Activated CD4-positive, alpha-beta T cell treated with anti-CD3 and anti-CD28 coated beads, Interleukin-2, amount 10 ng/mL, durations not matched to agents 24 days and 14 days (primary cell): ENCODE measurements at regions not wholly inside any gene's neighbourhood (a gene's known extent, or its start where the extent isn't known, plus 50 kb on each side); places are given as distances from the start of the nearest gene placed in this dataset.

Experiments used
- DNase-seq: peaks from one replicate; pipeline ENCODE4 v3.0.0; 2022
- H3K27ac Mint-ChIP-seq: one replicate; pipeline ENCODE4 v1.8.0; 2022; ENCODE audit warnings: mild to moderate bottlenecking, mixed read lengths
- H3K27me3 Mint-ChIP-seq: one replicate; pipeline ENCODE4 v1.8.0; 2022; ENCODE audit warnings: mixed read lengths
- H3K36me3 Mint-ChIP-seq: one replicate; pipeline ENCODE4 v1.8.0; 2022; ENCODE audit warnings: low read depth, mild to moderate bottlenecking, mixed read lengths
- H3K4me1 Mint-ChIP-seq: one replicate; pipeline ENCODE4 v1.8.0; 2021; ENCODE audit warnings: mixed read lengths
- H3K4me3 Mint-ChIP-seq: one replicate; pipeline ENCODE4 v1.8.0; 2022; ENCODE audit warnings: mild to moderate bottlenecking, moderate library complexity, mixed read lengths
- H3K9me3 Mint-ChIP-seq: one replicate; pipeline ENCODE4 v1.8.0; 2021; ENCODE audit warnings: mixed read lengths
- intact Hi-C: fragments of 100-400 bp; cut with micrococcal nuclease; formaldehyde crosslinking; loops from one replicate; pipeline ENCODE4 v1.15.1; 2023

GRCh38 chr3:80682951-80683350 lies 915.2 kb upstream of the ROBO1 start:
- intact Hi-C loops = no loop called here
- Mint-ChIP-seq H3K36me3 (no peaks in the 10 kb centered on the region), H3K27me3 (no peaks in the 10 kb centered on the region), H3K27ac (no peak overlapping the region), H3K4me1 (no peaks in the 10 kb centered on the region), H3K4me3 (no peak overlapping the region), H3K9me3 (peaks cover 5% of the 10 kb centered on the region)
- no peak for DNase-seq

GRCh38 chr3:80682235-80682634 lies 914.4 kb upstream of the ROBO1 start:
- no peaks in the 10 kb centered on the region for H3K36me3 Mint-ChIP-seq
- H3K4me3 Mint-ChIP-seq = no peak overlapping the region
- intact Hi-C loops = no loop called here
- no peaks in the 10 kb centered on the region for H3K4me1 Mint-ChIP-seq
- DNase-seq = no peak
- peaks cover 7% of the 10 kb centered on the region for H3K9me3 Mint-ChIP-seq
- H3K27me3 Mint-ChIP-seq = no peaks in the 10 kb centered on the region
- no peak overlapping the region for H3K27ac Mint-ChIP-seq

- no peaks in the 10 kb centered on the region for H3K4me1 Mint-ChIP-seq
- intact Hi-C loops = no loop called here
- no peaks in the 10 kb centered on the region for H3K27me3 Mint-ChIP-seq
- no peak overlapping the region for H3K4me3 Mint-ChIP-seq
- H3K36me3 Mint-ChIP-seq = no peaks in the 10 kb centered on the region
- no peak for DNase-seq
- H3K27ac Mint-ChIP-seq = no peak overlapping the region
- H3K9me3 Mint-ChIP-seq = peaks cover 7% of the 10 kb centered on the region
Observed at GRCh38 chr3:80677796-80678195, 910.0 kb upstream of the ROBO1 start.

GRCh38 chr3:80676866-80677265 lies 909.1 kb upstream of the ROBO1 start:
- Mint-ChIP-seq H3K9me3 (peaks cover 7% of the 10 kb centered on the region), H3K4me3 (no peak overlapping the region), H3K36me3 (no peaks in the 10 kb centered on the region), H3K4me1 (no peaks in the 10 kb centered on the region), H3K27me3 (no peaks in the 10 kb centered on the region), H3K27ac (no peak overlapping the region)
- DNase-seq = no peak
- intact Hi-C loops = no loop called here

GRCh38 chr3:80676261-80676660 lies 908.5 kb upstream of the ROBO1 start:
- Mint-ChIP-seq H3K27ac (no peak overlapping the region), H3K9me3 (peaks cover 7% of the 10 kb centered on the region), H3K36me3 (no peaks in the 10 kb centered on the region), H3K4me3 (no peak overlapping the region), H3K4me1 (no peaks in the 10 kb centered on the region), H3K27me3 (no peaks in the 10 kb centered on the region)
- intact Hi-C loops = no loop called here
- DNase-seq = no peak

- no peak for DNase-seq
- no peaks in the 10 kb centered on the region for H3K4me1 Mint-ChIP-seq
- peaks cover 7% of the 10 kb centered on the region for H3K9me3 Mint-ChIP-seq
- intact Hi-C loops = no loop called here
- no peak overlapping the region for H3K4me3 Mint-ChIP-seq
- H3K36me3 Mint-ChIP-seq = no peaks in the 10 kb centered on the region
- H3K27ac Mint-ChIP-seq = no peak overlapping the region
- no peaks in the 10 kb centered on the region for H3K27me3 Mint-ChIP-seq
Observed at GRCh38 chr3:80675790-80676189, 908.0 kb upstream of the ROBO1 start.

- H3K4me1 Mint-ChIP-seq = no peaks in the 10 kb centered on the region
- H3K36me3 Mint-ChIP-seq = no peaks in the 10 kb centered on the region
- DNase-seq = no peak
- intact Hi-C loops = no loop called here
- peaks cover 4% of the 10 kb centered on the region for H3K9me3 Mint-ChIP-seq
- no peak overlapping the region for H3K27ac Mint-ChIP-seq
- no peaks in the 10 kb centered on the region for H3K27me3 Mint-ChIP-seq
- no peak overlapping the region for H3K4me3 Mint-ChIP-seq
Observed at GRCh38 chr3:80668600-80669294, 900.9 kb upstream of the ROBO1 start.

- peaks cover 4% of the 10 kb centered on the region for H3K9me3 Mint-ChIP-seq
- DNase-seq = no peak
- intact Hi-C loops = no loop called here
- no peaks in the 10 kb centered on the region for H3K4me1 Mint-ChIP-seq
- H3K4me3 Mint-ChIP-seq = no peak overlapping the region
- no peak overlapping the region for H3K27ac Mint-ChIP-seq
- no peaks in the 10 kb centered on the region for H3K27me3 Mint-ChIP-seq
- no peaks in the 10 kb centered on the region for H3K36me3 Mint-ChIP-seq
Observed at GRCh38 chr3:80668100-80668499, 900.3 kb upstream of the ROBO1 start.

- no peak overlapping the region for H3K4me3 Mint-ChIP-seq
Observed at GRCh38 chr3:80663426-80663825, 895.6 kb upstream of the ROBO1 start.

GRCh38 chr3:80655216-80655615 lies 887.4 kb upstream of the ROBO1 start:
- Mint-ChIP-seq H3K9me3 (peaks cover 9% of the 10 kb centered on the region), H3K4me1 (no peaks in the 10 kb centered on the region), H3K36me3 (no peaks in the 10 kb centered on the region), H3K27ac (no peak overlapping the region), H3K27me3 (no peaks in the 10 kb centered on the region), H3K4me3 (no peak overlapping the region)
- intact Hi-C loops = no loop called here
- no peak for DNase-seq

More at GRCh38 chr3:80663426-80663825, 895.6 kb upstream of the ROBO1 start:
- intact Hi-C loops = no loop called here
- H3K36me3 Mint-ChIP-seq = no peaks in the 10 kb centered on the region
- H3K4me1 Mint-ChIP-seq = no peaks in the 10 kb centered on the region
- DNase-seq = no peak
- no peaks in the 10 kb centered on the region for H3K27me3 Mint-ChIP-seq
- H3K27ac Mint-ChIP-seq = no peak overlapping the region
- H3K9me3 Mint-ChIP-seq = peaks cover 4% of the 10 kb centered on the region

- peaks cover 5% of the 10 kb centered on the region for H3K9me3 Mint-ChIP-seq
Observed at GRCh38 chr3:80649170-80649569, 881.4 kb upstream of the ROBO1 start.

GRCh38 chr3:80643421-80643820 lies 875.6 kb upstream of the ROBO1 start:
- intact Hi-C loops = no loop called here

More at GRCh38 chr3:80649170-80649569, 881.4 kb upstream of the ROBO1 start:
- H3K36me3 Mint-ChIP-seq = no peaks in the 10 kb centered on the region
- H3K4me1 Mint-ChIP-seq = no peaks in the 10 kb centered on the region
- no peak overlapping the region for H3K4me3 Mint-ChIP-seq
- no peak overlapping the region for H3K27ac Mint-ChIP-seq
- intact Hi-C loops = no loop called here
- no peak for DNase-seq
- no peaks in the 10 kb centered on the region for H3K27me3 Mint-ChIP-seq

GRCh38 chr3:80618295-80619256 lies 850.8 kb upstream of the ROBO1 start:
- H3K27me3 Mint-ChIP-seq = no peaks in the 10 kb centered on the region
- H3K27ac Mint-ChIP-seq = no peak overlapping the region
- no peaks in the 10 kb centered on the region for H3K9me3 Mint-ChIP-seq
- intact Hi-C loops = no loop called here
- H3K4me3 Mint-ChIP-seq = no peak overlapping the region
- no peaks in the 10 kb centered on the region for H3K4me1 Mint-ChIP-seq
- no peaks in the 10 kb centered on the region for H3K36me3 Mint-ChIP-seq
- DNase-seq = no peak

More at GRCh38 chr3:80643421-80643820, 875.6 kb upstream of the ROBO1 start:
- Mint-ChIP-seq H3K4me1 (no peaks in the 10 kb centered on the region), H3K27me3 (no peaks in the 10 kb centered on the region), H3K27ac (no peak overlapping the region), H3K9me3 (peaks cover 3% of the 10 kb centered on the region), H3K4me3 (no peak overlapping the region), H3K36me3 (no peaks in the 10 kb centered on the region)
- no peak for DNase-seq

- no peaks in the 10 kb centered on the region for H3K36me3 Mint-ChIP-seq
- H3K27me3 Mint-ChIP-seq = no peaks in the 10 kb centered on the region
- no peak overlapping the region for H3K4me3 Mint-ChIP-seq
- no peaks in the 10 kb centered on the region for H3K9me3 Mint-ChIP-seq
- DNase-seq = no peak
- intact Hi-C loops = no loop called here
- no peaks in the 10 kb centered on the region for H3K4me1 Mint-ChIP-seq
- no peak overlapping the region for H3K27ac Mint-ChIP-seq
Observed at GRCh38 chr3:80612366-80612765, 844.6 kb upstream of the ROBO1 start.
